Mononuclear cell (primary cell): ENCODE measurements at regions not wholly inside any gene's neighbourhood (a gene's known extent, or its start where the extent isn't known, plus 50 kb on each side); places are given as distances from the start of the nearest gene placed in this dataset.

Experiments
- H3K27me3 ChIP-seq: 2 replicates; pipeline ENCODE4 v1.6.0; 2011; ENCODE audit warnings: low read length, control low read depth; ENCODE audit not compliant: insufficient read depth
- H3K4me1 ChIP-seq: 2 replicates; pipeline ENCODE4 v1.5.1; 2011; ENCODE audit warnings: mild to moderate bottlenecking, low read length, control low read depth; ENCODE audit not compliant: insufficient read depth
- H3K4me3 ChIP-seq: 2 replicates; pipeline ENCODE4 v1.5.1; 2011; ENCODE audit warnings: mild to moderate bottlenecking, low read length, moderate library complexity
- H3K9me3 ChIP-seq: 2 replicates; pipeline ENCODE4 v1.5.1; 2011; ENCODE audit warnings: low read depth, mild to moderate bottlenecking, control low read depth, low read length

DNA sequence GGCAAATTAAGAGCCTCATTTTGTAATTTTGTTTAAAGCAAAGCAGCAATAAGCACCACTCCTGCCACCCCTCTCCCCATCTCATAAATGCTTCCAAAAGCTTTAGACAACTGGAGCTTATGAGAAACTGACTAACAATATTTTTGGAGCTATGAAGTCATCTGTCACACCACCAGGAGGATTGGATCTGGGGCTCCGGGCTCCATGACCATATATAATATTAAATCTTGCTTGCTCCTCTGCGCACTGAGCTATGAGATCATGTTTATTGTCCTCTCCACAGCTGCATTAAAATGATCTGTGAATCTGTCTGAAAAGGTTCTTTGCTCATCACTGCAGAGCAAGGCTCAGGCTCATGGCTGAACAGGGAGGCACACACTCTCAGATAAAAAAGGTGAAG lies 323.7 kb downstream of the ZNF621 start:
- Histone ChIP-seq H3K9me3 (no peaks in the 10 kb centered on the region), H3K27me3 (no peaks in the 10 kb centered on the region), H3K4me1 (no peaks in the 10 kb centered on the region), H3K4me3 (no peak overlapping the region)

DNA sequence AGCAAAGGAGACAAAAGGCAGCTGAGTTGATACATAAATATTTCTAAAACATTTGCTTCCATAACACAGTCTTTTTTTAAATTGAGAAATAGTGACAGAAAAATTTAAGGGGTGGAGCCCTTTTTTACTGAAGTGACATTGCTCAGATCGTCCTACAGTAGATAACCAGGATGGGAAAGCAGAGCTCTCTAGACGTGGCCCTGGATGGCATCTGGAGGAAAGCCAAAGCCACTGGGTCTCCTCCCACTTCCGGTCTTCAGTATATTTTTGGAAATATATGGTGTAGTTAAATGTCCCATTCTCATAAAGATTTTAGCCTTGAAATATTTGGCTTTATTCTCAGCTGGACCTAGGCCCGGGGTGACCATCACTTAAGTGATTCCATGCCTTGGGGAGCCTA lies 326.1 kb downstream of the ZNF621 start:
- no peaks in the 10 kb centered on the region for H3K9me3 ChIP-seq
- H3K4me3 ChIP-seq, result no peak overlapping the region
- H3K27me3 ChIP-seq, result no peaks in the 10 kb centered on the region
- H3K4me1 ChIP-seq, result no peaks in the 10 kb centered on the region

DNA sequence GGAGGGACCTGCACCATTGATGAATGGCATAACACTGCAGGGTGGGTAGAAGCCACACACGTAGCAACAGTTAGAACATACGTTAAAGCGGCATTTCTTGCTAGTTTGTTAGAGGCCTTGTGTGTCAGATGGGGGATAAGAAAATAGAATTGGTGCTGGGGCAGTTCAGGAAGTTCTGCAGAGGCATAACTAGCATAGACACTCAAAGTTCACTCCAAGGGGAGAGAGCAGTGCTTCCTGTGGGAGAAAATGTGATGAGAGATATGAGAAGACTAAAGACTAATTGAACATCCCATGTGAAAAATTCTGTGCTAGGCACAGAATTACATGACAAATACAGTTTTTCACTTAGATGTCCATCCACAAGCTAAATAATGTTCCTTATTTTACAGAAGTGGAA lies 327.1 kb downstream of the ZNF621 start:
- Histone ChIP-seq H3K27me3 (no peaks in the 10 kb centered on the region), H3K4me3 (no peak overlapping the region), H3K4me1 (no peaks in the 10 kb centered on the region), H3K9me3 (no peaks in the 10 kb centered on the region)

DNA sequence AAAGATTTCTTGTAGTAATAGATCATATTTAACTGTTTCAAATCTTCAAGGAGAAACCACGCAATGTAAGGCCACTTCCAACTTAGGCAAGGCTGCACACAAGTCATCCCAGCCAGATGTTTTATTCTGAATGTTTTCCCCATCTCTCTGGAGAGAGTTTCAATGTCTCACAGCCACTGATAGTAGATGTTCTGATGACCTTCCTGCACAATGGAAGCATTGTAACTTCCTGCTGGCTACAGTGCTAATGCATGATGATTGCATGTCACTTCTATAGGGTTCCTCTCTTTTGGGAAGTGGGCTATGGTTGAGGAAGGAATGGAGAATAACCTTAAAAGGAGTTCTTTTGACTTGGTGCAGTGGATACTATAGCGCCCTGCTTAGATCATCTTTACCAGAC lies 328.0 kb downstream of the ZNF621 start:
- Histone ChIP-seq H3K4me1 (no peaks in the 10 kb centered on the region), H3K9me3 (no peaks in the 10 kb centered on the region), H3K4me3 (no peak overlapping the region), H3K27me3 (no peaks in the 10 kb centered on the region)

DNA sequence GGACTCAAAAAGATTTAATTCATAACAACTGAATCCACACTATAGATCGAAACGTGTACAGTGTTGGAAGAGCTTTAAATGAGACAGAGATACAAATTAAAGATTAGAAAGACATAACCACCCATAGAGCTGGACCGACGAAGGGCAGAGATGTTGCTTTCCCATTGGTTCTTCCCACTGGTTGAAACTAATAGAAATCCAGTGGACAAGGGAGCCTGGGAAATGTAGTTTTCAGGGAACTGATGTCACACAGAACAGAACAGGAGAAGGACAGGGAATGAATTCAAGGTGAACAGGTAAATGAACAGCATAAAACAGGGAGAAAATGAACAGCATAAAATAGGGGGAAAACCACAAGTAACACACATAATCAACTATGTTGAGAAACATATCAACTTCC lies 328.7 kb downstream of the ZNF621 start:
- no peaks in the 10 kb centered on the region for H3K27me3 ChIP-seq
- H3K4me3 ChIP-seq, result no peak overlapping the region
- no peaks in the 10 kb centered on the region for H3K4me1 ChIP-seq
- H3K9me3 ChIP-seq, result no peaks in the 10 kb centered on the region

DNA sequence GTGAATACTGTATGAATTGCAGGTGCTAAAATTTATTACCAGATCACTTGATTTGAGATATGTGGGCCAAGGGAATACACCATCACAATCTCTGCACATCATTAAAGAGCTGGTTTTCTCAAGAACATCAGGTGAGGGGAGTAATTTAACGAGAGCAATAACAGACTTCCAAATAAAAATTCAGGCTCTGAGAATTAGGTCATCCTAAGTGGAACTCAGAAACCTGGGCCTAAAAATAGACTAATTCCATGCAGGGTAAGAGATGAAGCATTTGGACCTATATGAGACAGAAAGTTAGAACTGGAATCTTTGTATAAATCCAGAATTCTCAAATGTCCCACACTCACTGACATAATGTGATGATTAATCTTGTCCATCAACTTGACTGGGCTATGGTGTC lies 331.1 kb downstream of the ZNF621 start:
- Histone ChIP-seq H3K4me1 (no peaks in the 10 kb centered on the region), H3K9me3 (no peaks in the 10 kb centered on the region), H3K27me3 (no peaks in the 10 kb centered on the region), H3K4me3 (no peak overlapping the region)

DNA sequence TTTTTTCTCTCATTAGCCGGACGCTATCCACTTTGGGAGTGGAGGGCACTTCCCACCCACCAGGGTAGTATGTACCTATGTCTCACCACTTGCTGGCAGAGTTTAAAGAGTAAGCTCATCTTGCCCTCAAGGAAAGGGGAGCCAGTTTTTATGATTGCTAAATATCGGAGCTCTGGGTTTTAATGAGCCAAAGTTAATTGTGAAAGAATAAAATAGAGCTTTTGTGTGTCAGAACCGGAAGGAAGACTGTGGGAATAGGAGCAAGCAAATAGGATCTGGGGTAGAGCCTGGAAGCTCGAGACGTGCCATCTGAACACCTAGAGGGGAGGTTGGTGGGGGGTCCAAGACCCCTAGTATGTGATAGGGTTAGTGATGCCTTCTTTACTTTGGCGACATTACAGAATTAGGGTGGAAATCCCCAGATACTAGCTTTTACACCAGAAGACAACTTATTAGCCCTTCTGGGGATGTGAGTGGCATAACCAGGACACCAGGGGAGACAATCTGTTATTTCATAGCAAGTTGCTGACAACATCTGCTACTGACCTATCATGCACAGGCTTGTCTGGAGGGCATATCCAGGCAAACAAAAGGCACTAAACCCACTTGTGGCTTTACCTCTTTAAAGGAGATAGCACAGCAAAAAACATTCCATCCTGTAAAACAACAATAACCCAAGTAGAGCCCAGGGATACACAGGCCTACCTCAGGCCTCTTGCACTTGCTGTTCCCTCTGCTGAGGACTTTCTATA lies 333.8 kb downstream of the ZNF621 start:
- Histone ChIP-seq H3K4me3 (no peak overlapping the region), H3K9me3 (no peaks in the 10 kb centered on the region), H3K27me3 (no peaks in the 10 kb centered on the region), H3K4me1 (no peaks in the 10 kb centered on the region)

DNA sequence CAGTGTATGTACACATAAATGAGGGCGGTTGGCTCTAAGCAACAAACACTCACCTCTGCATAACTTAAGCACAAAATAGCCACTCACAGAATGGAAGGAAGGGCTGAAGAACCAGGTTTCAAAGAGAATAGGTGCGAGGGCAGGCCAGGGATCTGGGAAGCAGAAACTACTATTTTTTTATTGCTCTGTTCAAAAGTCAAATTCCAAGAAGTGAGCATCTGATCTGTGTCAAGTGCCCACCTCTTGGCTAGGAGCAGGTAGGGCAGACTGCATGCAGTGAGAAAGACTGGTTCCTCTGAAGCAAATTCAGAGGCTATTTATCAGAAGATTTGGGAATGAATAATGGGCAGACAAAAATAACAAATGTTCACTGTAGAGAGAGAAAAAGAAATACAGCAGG lies 336.4 kb upstream of the CTNNB1 start:
- Histone ChIP-seq H3K4me1 (no peaks in the 10 kb centered on the region), H3K27me3 (no peaks in the 10 kb centered on the region), H3K4me3 (no peak overlapping the region), H3K9me3 (no peaks in the 10 kb centered on the region)

DNA sequence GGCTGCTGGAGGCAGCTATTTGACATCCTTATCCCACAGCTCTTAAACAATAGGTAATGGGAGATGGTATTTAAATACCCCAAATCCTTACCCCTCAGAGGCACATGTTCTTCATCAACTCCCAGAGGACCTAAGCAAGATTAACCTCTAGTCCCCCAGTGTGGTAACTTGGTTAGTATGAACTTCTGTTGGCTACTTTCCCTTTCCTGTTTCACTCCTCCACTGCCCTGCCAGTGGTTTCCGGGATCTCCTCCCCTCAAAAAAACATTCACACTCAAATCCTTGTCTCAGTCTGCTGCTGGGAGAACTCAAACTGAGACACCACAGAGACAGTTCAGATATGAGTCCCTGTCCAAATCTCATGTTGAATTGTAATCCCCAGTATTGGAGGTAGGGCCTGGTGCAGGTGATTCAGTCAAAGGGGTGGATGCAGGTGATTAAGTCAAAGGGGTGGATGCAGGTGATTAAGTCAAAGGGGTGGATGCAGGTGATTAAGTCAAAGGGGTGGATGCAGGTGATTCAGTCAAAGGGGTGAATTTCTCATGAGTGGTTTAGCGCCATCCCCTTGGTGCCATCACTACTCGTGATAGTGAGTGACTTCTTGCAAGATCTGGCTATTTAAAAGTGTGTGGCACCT lies 335.0 kb upstream of the CTNNB1 start:
- no peak overlapping the region for H3K4me3 ChIP-seq
- no peaks in the 10 kb centered on the region for H3K27me3 ChIP-seq

DNA sequence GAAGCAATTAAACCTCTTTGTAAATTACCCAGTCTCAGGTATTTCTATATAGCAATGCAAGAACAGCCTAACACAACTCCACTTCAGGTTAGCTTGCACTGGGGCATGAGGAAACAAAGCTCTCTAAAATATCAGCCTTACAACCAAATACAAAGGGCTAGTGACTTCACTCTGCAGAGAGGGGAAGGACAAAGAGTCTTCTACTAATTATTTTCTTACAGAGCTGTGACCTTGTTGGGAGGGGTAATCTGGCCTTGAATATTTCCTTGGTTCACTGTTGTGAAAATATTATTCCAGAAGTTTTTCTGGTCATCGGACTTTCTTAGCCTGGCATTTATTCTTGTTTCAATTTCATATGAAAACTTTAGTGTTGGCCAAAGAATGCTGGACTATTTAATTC lies 334.4 kb upstream of the CTNNB1 start:
- Histone ChIP-seq H3K9me3 (no peaks in the 10 kb centered on the region), H3K27me3 (no peaks in the 10 kb centered on the region), H3K4me1 (no peaks in the 10 kb centered on the region), H3K4me3 (no peak overlapping the region)

More for the DNA sequence above, 335.0 kb upstream of the CTNNB1 start:
- Histone ChIP-seq H3K4me1 (no peaks in the 10 kb centered on the region), H3K9me3 (no peaks in the 10 kb centered on the region)

DNA sequence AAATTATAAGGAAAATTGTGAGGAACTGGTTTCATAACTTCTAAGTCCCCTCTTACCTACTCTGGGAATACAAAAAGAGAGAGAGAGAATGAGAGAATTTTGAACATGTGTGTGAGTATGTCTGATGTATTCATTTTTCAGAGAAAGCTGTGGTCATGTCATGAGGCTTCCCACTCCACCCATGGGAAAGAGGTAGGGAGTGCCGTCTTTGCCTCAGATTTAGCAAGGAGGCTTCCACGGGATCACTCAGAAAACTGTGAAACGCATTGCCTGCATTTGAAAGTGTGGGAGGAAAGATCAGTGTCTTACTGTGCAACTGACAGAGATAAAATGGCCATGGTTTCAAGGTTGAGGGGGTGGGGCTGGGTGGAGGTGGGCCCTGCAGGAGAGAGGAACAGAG lies 331.5 kb upstream of the CTNNB1 start:
- Histone ChIP-seq H3K27me3 (no peaks in the 10 kb centered on the region), H3K4me3 (no peak overlapping the region), H3K4me1 (no peaks in the 10 kb centered on the region), H3K9me3 (no peaks in the 10 kb centered on the region)

DNA sequence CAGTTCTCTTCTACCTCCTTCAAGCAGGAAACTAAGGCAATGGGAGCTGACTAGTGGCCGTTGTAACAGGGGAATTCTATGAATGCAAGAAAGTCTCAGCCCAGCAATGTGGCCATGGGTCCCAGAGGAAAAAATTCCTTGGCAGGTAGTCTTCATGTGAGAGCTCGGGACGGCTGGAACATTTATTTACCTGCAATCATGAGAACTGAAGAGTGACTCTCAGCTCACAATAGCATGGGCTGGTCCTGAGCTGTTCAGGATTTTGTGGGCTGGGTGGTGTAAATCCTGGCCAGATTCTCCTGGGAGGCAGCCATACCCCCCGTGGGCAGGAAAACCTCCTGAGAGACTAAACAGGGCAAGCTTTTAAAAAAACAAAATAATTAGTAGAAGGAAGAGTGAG lies 330.3 kb upstream of the CTNNB1 start:
- Histone ChIP-seq H3K4me3 (no peak overlapping the region), H3K4me1 (no peaks in the 10 kb centered on the region)

DNA sequence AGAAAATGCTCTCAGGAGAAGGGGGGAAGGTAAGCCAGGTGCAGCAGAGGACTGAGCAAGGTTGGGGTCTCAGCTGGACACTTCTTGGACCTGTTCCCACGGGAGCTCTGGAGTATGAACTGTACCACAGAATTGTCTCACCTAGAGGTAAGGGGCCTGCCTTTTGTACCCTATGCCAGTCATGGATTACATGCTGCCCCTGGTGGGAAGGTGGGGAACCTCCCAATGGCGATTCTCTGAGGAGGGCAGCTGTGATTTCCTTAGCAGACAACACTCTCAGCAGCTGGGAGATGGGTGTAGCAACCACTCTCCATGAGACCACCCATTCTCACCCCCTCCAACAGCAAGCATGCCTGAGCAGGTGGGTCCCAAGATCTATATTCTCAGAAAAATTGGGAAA lies 329.4 kb upstream of the CTNNB1 start:
- Histone ChIP-seq H3K4me3 (no peak overlapping the region), H3K9me3 (no peaks in the 10 kb centered on the region), H3K27me3 (no peaks in the 10 kb centered on the region), H3K4me1 (no peaks in the 10 kb centered on the region)

More for the DNA sequence above, 330.3 kb upstream of the CTNNB1 start:
- H3K27me3 ChIP-seq, result no peaks in the 10 kb centered on the region
- no peaks in the 10 kb centered on the region for H3K9me3 ChIP-seq

DNA sequence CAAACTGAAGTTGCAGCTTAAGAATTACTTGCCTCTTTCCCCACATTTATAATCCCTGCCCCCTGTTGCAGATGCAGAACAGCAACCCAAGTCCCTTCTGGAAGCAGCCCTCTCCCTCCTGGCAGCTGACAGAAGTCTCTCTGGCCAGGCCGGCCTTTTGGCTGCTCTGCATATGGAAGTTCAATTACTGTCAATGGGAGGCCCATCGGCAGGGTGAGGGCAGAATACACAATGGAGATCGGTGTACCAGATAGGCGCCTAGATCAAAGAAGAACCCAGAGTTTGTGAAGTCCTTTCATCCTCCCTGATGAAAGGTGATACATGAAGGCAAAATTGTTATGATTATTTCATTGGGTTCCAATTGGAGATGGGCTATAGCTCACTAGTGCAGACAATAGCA lies 327.9 kb upstream of the CTNNB1 start:
- Histone ChIP-seq H3K27me3 (no peaks in the 10 kb centered on the region), H3K4me1 (no peaks in the 10 kb centered on the region), H3K4me3 (no peak overlapping the region), H3K9me3 (no peaks in the 10 kb centered on the region)

DNA sequence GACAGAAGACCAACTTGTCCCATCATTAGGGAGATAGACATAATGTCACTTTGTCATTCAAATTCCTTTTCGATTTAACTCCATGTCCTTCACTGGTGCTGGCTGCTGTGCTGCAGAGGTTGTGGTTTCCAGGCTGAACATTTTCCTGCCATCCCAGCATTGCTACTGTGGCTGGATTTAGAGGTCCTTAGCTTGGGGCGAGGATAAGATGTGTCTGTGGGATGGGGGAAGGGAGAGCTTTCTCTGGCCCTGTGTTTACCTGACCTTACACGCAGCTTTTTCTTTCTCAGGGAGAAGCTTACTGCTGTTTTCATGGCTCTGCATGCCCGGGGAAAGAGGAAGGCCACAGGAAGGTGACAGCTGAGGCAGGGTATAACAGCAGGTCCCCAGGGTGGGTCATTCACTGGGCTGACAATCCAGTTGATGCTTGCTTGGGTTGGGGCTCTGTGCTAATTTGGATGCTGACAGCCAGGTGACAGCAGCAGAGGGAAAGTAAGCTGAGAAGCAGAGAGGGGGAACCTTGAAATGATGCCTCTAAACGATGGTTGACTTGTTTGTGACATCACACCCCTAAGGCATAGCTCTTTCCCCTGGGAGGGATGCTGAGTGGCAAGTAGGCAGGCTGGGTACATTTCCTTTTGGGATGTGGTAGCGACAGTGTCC lies 326.9 kb upstream of the CTNNB1 start:
- Histone ChIP-seq H3K27me3 (no peaks in the 10 kb centered on the region), H3K4me1 (no peaks in the 10 kb centered on the region), H3K4me3 (no peak overlapping the region), H3K9me3 (no peaks in the 10 kb centered on the region)

DNA sequence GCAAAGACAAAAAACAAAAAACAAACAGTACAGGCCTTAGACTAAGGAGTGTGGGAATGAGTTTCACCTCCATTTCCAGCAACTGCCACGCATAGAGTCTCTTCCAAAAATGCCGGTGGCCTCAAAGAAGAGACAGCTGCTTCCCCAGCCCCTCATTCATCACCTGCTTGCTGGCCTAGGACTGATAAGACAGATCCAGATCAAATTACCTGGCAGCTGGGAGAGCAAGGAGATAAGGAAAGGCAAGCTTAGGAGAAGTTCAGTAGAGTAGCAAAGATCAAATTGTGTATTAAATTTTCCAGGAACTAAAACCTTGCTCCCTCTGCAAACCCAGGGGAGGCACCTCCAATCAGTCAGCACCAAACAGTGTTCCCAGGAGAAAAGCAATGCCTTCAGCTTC lies 325.8 kb upstream of the CTNNB1 start:
- Histone ChIP-seq H3K9me3 (no peaks in the 10 kb centered on the region), H3K4me3 (no peak overlapping the region)

More for the DNA sequence above, 325.8 kb upstream of the CTNNB1 start:
- no peaks in the 10 kb centered on the region for H3K4me1 ChIP-seq
- H3K27me3 ChIP-seq, result no peaks in the 10 kb centered on the region
